ENCODE measurements at regions not wholly inside any gene's neighbourhood (a gene's known extent, or its start where the extent isn't known, plus 50 kb on each side); places are given as distances from the start of the nearest gene placed in this dataset.

DNA sequence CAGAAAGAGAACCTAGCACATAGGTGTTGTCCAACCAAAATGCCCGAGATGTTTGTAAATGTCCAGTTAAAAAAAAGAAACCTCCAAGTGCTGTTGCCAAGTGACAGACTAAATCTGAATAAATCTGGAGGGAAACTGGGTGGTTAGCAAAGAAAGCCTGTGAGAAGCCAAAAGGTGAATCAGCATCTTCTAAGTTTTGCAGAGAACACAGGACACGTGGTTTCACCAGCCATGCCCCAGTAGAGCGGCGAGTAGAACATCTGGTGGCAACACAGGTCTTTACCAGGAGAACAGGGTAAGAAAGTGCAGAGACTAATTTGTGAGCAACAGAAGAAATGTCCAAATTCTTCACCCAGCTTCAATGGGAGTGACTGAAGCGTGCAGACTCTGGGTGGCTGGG is 986.0 kb downstream of the ROBO2 start:
- H3K4me1 ChIP-seq: no peaks in the 10 kb centered on the region
- H3K27ac ChIP-seq: no peak overlapping the region
- TF ChIP-seq, protein P1, sequence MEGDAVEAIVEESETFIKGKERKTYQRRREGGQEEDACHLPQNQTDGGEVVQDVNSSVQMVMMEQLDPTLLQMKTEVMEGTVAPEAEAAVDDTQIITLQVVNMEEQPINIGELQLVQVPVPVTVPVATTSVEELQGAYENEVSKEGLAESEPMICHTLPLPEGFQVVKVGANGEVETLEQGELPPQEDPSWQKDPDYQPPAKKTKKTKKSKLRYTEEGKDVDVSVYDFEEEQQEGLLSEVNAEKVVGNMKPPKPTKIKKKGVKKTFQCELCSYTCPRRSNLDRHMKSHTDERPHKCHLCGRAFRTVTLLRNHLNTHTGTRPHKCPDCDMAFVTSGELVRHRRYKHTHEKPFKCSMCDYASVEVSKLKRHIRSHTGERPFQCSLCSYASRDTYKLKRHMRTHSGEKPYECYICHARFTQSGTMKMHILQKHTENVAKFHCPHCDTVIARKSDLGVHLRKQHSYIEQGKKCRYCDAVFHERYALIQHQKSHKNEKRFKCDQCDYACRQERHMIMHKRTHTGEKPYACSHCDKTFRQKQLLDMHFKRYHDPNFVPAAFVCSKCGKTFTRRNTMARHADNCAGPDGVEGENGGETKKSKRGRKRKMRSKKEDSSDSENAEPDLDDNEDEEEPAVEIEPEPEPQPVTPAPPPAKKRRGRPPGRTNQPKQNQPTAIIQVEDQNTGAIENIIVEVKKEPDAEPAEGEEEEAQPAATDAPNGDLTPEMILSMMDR (IDR thresholded peaks at IDR 0.05 in 8 of 11, conservative IDR thresholded peaks at IDR 0.05 in 3 of 11): no peak
- TF ChIP-seq POLR2AphosphoS5 (IDR thresholded peaks at IDR 0.05): no peak
- TF ChIP-seq POLR2A (IDR thresholded peaks at IDR 0.05): no peak
- intact Hi-C loops (cut with DNase I; ENCODE audit: low total_unique reads): no loop called here
- H3K4me3 ChIP-seq: no peak overlapping the region
- H3K36me3 ChIP-seq: no peaks in the 10 kb centered on the region
- no peaks in the 10 kb centered on the region for H3K27me3 ChIP-seq (replicated peaks in 1 of 7)
- peaks cover 0 to 18% (median 9%) of the 10 kb centered on the region in 8 donors for H3K9me3 ChIP-seq
- WGBS, 5 donors: 73 to 88% (median 82%) methylated on average over 5 of the region's 5 CpGs
- DNase-seq: no peak

DNA sequence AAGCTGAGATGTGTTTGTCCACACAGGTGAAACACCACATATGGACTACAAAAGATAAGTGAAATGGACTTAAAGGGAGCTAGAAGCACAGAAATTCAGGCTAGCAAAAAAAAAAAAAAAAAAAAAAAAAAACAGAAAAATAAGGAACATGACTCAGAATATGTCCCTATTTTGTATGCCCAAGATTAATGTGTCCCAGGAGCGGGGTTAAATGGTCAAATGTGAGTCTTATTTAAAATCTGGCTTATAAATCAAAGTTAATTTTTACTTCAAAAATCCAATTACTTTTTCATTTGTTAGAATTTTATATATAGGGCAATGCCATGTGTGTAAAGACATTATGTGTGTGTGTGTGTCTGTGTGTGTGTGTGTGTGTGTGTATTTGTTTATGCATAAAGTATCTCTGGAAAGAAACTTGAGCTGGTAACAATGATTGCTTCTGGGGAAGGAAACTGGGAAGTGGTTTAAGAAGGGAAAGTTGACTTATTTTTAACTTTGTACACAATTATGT is 986.5 kb downstream of the ROBO2 start:
- H3K27me3 ChIP-seq (replicated peaks in 1 of 7): no peaks in the 10 kb centered on the region
- DNase-seq: no peak
- H3K36me3 ChIP-seq: no peaks in the 10 kb centered on the region
- intact Hi-C loops (cut with DNase I; ENCODE audit: low total_unique reads): no loop called here
- TF ChIP-seq POLR2AphosphoS5 (IDR thresholded peaks at IDR 0.05) (no peak), POLR2A (IDR thresholded peaks at IDR 0.05) (no peak)
- TF ChIP-seq, protein P1 (IDR thresholded peaks at IDR 0.05 in 8 of 11, conservative IDR thresholded peaks at IDR 0.05 in 3 of 11): no peak
- 78 to 94% (median 88%) methylated on average over 1 of the region's 1 CpG for WGBS, 5 donors
- no peak overlapping the region for H3K4me3 ChIP-seq
- no peak overlapping the region for H3K27ac ChIP-seq
- no peaks in the 10 kb centered on the region for H3K4me1 ChIP-seq
- H3K9me3 ChIP-seq: peaks cover 0 to 18% (median 9%) of the 10 kb centered on the region in 8 donors

DNA sequence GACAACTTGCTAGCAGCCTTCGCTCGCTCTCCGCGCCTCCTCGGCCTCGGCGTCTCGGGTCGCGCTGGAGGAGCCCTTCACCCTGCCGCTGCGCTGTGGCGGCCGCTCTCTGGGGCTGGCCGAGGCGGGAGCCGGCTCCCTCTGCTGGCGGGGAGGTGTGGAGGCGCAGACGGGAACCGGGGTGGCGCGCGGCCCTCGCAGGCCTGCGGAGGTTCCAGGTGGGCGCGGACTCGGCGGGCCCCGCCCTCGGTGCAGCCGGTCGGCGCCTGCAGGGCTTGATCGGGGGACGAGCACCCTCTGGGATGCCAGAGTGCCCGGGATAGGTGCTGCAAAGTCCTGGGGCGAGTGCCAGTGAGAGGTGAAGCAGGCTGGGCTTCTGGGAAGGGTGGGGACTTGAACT is 989.9 kb downstream of the ROBO2 start:
- H3K36me3 ChIP-seq: no peaks in the 10 kb centered on the region
- DNase-seq: no peak
- H3K27ac ChIP-seq: no peak overlapping the region
- H3K9me3 ChIP-seq: peaks cover 0 to 18% (median 7%) of the 10 kb centered on the region in 8 donors
- TF ChIP-seq, protein P1 (IDR thresholded peaks at IDR 0.05 in 8 of 11, conservative IDR thresholded peaks at IDR 0.05 in 3 of 11): no peak
- no peak for TF ChIP-seq POLR2AphosphoS5 (IDR thresholded peaks at IDR 0.05)
- TF ChIP-seq POLR2A (IDR thresholded peaks at IDR 0.05): no peak
- no peaks in the 10 kb centered on the region for H3K4me1 ChIP-seq
- 94 to 96% (median 95%) methylated on average over 19 to 39 of the region's 39 CpGs for WGBS, 5 donors
- intact Hi-C loops (cut with DNase I; ENCODE audit: low total_unique reads): no loop called here
- H3K27me3 ChIP-seq (replicated peaks in 1 of 7): no peaks in the 10 kb centered on the region
- H3K4me3 ChIP-seq: no peak overlapping the region

DNA sequence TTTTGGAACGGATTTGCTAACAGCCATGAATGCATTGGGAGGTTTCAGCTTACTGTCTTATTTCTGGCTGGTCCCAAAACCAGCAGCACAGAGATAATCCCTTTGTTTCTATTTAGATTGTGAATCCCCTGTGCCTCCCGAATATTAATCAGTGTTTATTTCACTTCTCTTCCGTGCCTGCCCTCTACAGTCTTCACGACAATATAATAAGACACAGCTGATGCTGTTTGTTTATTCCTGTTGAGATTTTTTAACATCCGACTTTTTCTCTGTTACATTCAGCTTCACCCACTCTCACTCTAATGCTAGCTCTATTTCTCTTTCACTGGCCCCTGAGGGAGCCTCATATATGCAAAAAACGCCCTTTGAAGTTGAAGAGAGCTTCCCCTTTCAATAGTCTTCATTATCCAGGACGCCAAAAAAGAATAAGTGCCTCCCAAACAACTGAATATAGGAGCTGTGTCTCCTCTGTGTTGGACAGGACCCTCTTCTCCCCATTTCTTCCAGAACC is 995.3 kb downstream of the ROBO2 start:
- Histone ChIP-seq H3K27ac (no peak overlapping the region), H3K36me3 (no peaks in the 10 kb centered on the region), H3K4me3 (no peak overlapping the region), H3K9me3 (peaks cover 0 to 4% (median under 1%) of the 10 kb centered on the region in 8 donors), H3K4me1 (no peaks in the 10 kb centered on the region), H3K27me3 (replicated peaks in 1 of 7) (no peaks in the 10 kb centered on the region)
- TF ChIP-seq, protein P1 (IDR thresholded peaks at IDR 0.05 in 8 of 11, conservative IDR thresholded peaks at IDR 0.05 in 3 of 11): no peak
- TF ChIP-seq POLR2A (IDR thresholded peaks at IDR 0.05) (no peak), POLR2AphosphoS5 (IDR thresholded peaks at IDR 0.05) (no peak)
- no peak for DNase-seq
- 29 to 37% (median 31%) methylated on average over 7 of the region's 7 CpGs for WGBS, 5 donors
- intact Hi-C loops (cut with DNase I; ENCODE audit: low total_unique reads): no loop called here
